HG02798 (cell line): ENCODE measurements at regions not wholly inside any gene's neighbourhood (a gene's known extent, or its start where the extent isn't known, plus 50 kb on each side); places are given as distances from the start of the nearest gene placed in this dataset.

Experiments used
- ATAC-seq: cut with Tn5 transposase; IDR thresholded peaks from one replicate; pipeline ENCODE4 v1.9.1; 2021; ENCODE audit warnings: mild to moderate bottlenecking; ENCODE audit not compliant: unreplicated experiment, poor library complexity

DNA sequence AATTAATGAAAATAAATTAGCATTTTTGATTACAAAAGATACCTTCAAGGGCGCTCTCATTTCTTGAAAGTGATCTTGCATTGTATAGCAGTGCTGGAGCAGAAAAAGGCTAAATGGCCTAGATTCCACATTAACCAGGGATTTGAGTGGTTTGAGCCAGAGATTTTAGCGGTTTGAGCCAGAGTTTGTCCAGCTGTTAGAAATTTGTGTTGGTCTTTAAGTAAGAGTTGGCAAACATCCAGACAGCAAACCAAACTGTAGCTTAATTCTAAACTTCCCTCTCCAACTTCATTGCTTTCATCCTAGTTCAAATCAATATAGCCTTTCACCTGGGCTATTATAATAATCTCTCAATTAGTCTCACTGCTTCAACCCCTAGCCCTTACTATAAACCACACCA lies 351.7 kb downstream of the IGSF11 start:
- no peak for ATAC-seq

DNA sequence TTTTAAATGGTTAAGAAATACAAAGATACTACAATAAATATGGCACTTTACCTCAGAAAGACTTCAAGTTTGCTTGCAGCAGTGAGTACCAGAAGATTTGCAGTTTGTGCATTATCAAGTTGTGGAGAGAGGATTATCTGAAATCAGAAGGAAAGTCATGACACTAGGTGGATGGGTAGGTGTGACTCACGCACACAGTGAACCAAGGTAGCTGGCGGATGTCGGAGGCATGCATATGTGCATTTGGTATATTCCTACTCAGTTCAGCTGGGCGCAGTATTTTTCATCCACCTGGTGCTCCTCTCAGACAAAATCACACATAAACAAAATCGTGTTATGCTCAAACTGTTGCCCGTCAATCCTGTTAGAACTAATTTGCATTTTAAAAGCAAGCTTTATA lies 351.0 kb downstream of the IGSF11 start:
- ATAC-seq: no peak

DNA sequence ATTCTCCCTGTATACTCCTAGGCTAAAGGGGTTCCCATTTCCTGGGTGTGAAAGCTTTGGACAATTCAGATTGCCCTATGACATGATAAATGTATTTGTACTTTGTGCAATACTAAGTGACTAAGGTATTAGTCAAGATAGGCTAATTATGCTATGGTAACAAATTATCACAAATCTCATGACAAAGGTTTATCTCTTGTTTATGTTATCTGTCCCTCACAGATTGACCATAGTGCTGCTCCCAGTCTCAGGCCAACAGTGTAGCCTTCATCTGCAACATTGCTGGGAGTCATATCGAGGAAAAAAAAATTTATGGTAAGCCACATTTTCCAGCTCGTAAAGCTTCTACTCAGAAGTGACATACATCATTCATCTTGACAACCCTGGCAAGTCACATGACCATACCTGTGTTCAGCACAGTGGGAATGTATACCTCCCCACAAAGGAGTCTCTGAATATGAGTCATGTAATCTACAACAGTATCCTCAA lies 346.2 kb downstream of the IGSF11 start:
- ATAC-seq: no peak

DNA sequence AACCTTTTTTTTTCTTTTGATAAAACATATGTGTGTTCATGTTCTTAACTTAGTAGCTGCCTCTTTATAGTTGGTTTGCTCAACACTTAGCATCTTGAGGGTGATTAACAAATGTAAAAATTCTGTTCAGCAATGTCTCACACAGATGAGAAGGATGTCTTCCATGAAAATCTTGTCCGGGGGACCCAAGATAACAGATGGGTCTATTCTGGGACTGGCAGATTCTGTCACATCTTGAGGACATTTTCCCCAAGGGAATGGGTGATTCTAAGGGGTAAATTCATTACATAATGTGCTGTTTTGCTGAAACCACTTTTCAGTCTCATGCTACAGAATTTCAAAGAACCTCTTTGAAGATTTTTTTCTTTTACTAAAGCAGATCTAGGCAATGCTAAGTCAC lies 342.2 kb downstream of the IGSF11 start:
- ATAC-seq: no peak

DNA sequence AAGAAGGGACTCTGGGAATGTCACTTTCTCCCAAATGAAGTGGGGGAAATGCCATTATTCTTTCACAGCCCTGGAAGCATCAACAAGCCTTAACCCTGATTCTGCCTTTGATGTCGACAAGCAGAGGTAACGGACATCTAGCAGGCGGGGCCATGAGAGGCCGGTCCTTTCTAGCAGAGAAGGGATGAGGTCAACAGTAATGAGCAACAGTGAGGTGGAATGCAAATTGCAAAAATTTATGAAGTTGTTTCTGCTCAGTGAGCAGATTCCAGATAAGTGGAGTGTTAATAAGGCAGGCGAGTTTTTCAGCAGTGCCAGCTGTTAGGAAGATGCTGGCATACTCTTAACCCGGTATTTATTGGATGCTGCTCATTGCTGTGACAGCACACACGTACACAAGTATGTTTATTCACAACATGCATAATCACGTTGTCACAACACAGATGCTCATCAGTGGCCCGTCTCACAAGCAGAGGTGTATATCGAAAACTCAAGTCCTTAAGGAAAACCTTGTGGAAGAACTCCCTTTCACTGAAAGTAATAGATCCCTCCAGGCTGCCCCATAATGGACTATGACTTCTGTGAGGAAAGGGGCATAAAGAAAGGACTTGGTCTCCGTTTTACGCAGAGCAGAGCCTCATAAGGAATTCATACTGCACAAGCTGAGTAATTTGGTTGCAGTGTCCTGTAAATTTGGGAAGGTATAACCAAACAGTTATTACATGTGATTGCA lies 329.0 kb downstream of the IGSF11 start:
- ATAC-seq: no peak

DNA sequence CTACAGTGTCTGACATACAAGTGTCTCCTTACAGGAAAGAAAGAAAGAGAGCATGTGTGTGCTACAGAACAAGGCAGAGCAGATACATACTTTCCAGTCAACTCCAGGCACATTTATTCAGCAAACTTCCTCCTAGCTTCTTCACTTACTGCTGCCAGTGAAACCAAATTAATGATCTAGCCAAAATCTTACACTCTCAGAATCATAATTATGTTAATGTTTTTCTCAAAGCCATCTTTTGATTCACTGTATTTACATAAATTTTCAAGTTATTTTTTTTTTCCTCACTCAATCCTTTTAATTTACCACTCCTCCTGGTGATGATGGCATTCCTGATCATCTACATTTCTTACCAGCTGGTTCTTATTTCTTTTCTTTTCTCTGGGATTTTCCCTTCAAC lies 326.7 kb downstream of the IGSF11 start:
- no peak for ATAC-seq

DNA sequence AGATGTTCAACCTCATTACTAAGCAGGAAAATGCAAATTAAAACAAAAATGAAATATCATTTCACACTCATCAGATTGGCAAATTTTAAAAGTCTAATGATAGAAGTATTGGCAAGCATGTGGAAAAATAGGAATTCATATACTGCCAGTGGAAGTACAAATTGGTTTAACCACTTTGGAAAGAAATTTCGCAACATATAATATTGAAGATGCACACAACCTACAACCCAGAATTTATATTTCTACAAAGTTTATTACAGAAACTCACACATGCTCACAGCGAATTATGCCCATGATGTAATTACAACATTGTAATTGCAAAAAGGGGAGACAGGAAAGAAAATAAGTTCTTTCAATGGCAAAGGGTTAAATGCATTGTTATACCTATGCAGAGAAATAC lies 324.1 kb downstream of the IGSF11 start:
- no peak for ATAC-seq

DNA sequence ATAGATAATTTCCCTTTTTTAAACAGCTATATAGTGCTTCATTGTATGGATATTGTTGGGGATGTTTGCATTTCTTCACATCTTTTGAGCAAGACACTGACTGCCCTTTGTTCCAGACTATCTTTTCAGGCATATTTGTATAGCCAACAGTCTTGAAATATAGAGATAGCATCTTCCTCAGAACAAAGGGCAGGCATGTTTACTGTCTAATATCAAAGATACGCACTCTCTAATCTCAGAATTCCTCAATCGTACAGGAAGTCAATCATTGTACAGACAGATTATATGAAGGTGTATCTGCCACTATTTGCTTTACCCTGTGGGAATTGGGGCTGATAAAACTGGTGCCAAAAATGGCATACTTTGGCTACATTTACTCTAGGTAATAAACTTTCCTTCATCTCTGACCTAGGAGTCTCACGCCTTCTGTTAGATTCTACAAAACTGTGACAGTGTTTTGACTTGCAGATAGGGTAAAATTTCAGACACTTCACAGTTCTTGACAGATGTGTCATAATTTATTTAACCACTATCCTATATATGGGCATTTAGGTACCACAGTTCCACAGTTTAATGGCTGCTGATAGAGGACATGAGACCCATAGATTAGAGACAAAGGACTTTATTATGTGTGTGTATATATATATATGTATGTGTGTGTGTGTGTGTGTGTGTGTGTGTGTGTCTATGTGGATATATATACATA lies 321.0 kb downstream of the IGSF11 start:
- ATAC-seq: no peak

DNA sequence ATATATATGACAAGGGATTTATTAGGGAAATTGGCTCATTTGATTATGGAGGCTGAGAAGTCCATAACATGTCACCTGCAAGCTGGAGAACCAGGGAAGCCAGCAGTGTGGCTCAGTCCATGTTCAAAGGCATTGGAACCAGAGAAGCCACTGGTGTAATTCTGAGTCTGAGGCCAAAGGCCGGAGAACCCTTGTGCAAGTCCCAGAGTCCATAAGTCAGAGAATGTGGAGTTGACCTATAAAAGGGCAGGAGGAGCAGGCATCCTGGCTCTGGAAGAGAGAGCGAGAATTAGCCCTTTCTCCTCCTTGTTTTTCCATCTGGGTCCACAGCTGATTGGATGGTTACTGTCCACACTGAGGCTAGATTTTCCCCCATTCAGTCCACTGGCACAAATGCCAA lies 319.8 kb downstream of the IGSF11 start:
- ATAC-seq: no peak

DNA sequence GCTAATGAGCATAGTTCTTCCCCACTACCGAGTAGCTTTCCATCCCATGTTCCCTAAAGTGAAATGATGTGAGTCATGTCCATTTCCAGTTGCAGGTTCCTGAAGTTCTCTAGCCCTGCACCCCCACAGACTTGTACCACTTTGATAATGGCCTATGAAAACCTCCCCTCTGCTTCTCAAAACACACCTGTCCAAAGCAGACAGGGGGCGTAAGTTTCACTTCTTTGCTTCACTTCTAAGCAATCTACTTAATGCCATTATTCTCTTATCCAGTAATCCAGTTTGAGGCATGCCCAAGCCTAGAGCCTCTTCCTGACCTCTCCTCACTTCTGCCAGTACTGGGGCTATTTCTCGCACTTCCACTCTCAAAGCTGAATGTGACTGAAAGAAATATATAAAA lies 305.1 kb downstream of the IGSF11 start:
- no peak for ATAC-seq

DNA sequence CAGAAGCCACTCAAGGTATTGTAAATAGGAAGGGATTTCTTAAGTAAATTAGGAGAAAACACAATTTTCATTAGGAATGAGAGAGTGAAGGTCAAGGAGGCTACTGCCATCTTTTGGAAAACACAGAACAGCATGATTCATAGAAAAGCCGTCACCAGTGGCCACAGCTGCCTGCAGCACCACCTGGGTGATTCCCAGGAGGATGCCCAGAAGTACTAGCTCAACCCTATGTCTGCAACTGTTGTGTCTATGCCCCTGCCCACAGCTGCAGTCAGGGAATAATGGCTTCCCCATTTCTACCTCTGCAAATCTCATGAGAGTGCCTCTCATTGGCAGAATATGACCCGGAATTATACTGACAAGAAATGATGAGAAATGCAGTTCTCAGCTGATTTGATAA lies 300.0 kb downstream of the IGSF11 start:
- no peak for ATAC-seq

DNA sequence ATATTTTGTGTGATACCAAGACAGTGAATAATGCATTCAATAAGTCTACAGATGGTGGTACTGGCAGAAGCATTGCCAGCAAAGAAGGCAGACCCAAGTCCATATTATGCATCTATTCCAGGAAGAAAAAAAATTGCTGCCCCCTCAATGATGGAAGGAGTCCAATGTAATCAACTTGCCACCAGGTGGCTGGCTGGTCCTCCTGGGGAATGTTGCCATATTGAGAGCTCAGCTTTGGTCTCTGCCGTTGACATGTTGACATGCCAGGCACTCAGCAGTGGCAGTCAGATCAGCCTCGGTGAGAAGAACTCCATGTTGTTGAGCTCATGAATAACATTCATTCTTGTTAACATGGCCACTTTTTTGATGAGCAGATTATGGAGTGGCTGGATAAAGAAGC lies 298.5 kb downstream of the IGSF11 start:
- no peak for ATAC-seq

DNA sequence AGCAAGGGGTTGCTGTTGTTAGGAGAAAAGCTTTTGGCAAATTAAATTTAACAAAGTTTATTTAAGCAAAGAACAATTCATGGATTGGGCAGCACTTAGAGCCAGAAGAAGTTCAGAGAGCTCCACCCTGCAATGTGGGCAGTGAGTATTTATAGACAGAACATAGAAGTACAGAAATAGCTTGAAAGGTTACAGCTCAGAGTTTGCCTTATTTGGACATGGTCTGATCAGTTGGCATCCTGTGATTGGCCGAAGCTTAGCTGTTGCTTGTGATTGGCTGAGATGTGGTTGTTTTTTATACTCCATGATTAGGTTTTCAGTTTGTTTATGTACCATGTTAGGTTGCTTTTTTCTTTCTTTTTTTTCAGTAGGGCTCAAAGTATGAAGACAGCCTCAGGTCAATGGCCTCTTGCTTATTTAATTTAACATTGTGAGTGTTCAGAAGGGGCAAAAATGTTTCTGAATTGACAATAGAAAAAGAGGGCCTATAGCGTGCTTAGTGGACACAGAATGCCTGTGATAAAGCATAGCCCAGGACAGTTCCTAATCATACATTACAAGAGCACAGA lies 293.8 kb downstream of the IGSF11 start:
- ATAC-seq: no peak

DNA sequence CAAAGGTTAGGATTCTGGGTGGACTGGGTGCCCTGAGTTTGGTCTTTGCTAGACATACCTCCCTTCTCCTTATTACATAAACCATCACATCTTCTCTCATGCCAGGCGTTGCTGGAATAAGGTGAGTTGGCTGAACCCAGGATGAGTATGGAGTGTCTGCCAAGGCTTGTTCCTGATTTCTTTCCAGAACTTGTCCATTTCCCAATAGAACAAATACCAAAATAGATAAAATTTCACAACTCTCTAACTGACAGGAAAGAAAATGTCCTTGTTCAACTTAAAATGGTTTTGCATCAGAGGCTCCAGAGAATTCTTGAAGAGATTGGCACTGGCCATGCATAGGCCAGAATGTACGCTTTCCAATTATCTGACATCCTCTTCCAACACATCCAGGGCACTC lies 291.9 kb downstream of the IGSF11 start:
- no peak for ATAC-seq

DNA sequence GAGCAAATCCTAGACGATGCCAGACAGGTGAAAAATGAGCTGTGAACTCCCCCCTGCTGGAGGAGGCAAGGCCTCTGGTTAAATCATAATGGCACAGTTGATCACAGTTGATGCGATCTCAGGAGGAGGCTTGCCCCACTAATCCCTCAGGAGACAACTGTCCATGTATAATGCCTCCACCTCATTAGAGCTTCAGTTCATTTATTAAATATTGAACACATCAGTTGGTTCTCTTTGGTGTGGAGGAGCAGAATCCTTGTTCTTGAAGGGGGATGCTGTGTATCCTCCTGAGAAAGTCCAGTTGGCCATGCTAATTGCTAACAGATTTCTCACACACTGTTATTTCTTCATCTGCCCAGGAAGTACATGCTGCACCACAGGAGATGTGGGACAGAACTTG lies 290.5 kb downstream of the IGSF11 start:
- ATAC-seq: no peak

DNA sequence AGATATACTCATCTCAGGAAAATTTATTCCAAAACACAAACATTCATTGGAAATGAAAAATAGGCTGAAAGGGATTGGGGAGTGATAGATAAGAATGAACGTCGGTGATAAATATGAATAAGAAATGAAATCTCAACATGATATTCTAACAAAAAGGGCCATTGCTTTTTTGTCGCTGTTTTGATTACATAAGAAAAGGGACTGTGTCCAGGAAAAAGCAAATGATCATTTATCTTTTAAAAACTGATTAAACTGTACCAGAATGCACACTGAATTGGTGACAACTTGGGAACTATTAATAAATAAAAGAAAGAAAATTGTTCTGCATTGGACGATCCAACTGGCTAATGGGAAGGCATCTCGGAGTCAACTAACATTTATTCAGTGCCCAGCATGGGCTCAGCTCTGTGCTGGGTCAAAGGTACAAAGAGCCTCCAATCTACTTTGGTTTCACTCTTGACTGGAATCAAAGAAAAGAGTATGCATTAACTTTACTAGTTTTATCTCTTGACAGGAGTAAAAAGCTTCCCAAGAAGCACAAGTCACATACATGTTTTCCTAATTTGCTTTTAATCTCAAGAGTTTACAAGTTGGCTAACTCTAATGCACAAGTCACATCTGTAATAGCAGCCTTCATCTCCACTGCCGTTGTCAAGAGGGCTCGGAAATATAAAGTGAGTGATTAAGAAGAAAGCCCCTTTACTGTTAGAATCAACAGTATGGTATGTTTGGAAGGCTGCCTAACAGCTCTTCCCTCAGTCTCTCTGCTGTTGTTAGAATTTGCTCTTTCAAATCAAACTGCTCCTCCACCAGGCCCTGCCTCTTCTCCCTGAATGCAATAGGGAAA lies 280.0 kb downstream of the IGSF11 start:
- no peak for ATAC-seq

DNA sequence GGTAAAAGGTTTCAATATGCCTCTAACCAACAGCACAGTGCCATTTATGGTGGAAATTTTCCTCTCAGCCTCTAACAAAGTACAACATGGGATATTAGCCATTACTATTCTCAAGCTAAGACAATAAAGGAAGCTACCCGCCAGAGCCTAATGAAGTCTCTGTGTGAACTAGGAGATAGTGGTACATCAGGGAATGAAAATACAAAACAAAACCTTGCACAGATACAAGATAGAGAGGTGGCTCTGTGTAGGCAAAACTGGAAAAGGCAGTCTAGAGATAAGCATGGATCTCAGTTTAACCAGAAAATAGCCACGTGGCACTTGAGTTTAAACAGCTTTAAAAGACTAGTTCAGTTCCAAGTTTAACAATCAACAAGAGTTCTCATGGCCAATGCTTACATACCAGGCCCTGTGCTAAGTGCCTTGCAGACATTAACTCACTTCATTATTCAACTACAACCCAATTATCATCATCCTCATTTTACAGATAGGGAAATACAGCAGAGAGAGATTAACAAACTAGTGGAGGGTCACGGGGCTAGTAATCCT lies 279.3 kb downstream of the IGSF11 start:
- no peak for ATAC-seq

DNA sequence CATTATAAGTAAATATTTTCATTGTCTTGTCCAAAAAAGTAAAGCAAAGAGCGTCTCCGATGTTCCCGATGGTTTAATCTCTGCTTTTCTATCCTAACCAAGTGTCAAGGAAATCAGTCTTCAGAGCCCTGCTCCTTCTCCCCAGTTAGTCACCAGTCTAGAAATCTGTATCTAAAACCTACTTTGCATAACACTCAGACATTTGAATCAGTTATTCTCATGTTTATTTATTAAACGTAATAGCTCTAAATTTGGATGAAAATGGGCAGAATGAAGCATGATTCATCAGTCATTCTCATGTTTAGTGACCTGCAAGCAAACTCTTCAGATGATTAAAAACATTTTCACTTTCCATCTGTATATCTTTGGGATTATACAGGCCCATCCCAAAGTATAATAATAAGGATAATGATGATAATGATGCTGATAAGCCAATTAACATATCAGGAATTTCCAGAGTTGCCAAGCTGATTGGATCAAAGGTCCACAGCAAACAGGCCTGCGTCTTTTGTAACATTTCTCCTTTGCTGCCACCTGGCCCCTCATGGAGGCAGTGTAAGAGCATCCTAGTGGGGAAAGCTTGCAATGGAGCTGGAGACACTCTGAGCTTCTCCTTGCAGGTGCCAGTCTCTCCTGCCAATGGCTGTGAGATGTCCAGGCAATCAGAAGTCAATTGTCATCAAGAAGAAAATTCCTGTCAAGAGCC lies 273.9 kb downstream of the IGSF11 start:
- ATAC-seq: peak; percentile 58

DNA sequence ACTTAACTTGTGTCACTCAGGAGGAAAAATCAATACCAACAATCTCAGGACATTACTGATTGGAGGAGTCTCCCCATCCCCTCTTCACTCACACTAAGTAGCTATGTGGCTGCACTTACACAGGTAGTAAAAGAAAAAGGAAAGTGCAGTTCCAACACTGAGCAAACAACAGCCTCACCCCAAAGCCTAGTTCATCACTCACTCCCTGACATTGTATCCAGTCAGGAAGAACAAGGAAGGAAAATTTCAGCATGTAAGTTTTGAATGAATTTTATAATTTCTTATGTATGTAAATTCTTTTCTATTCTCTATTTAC lies 273.4 kb downstream of the IGSF11 start:
- peak; percentile 9 for ATAC-seq
